ENCODE measurements at regions not wholly inside any gene's neighbourhood (a gene's known extent, or its start where the extent isn't known, plus 50 kb on each side); places are given as distances from the start of the nearest gene placed in this dataset.

DNA sequence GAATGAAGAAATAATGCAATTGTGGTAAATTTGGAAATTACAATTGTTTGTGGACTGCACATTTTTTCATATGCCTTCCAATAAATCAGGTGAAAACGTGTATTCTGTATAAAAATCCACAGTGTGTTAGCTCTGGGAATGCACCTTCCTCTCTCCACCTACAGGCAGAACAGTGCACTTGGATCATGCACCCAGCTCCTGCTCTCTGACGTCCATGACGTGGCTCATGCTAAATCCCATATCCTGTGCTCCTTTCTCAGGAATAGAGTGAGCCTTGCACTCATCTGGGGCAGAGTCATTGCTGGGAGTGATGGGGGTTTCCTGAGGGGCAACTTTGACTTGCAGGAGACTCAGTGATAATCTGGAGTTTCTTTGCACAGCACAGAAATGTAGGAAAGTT lies 1282.1 kb downstream of the TMEM121 start:
- H3K4me1 ChIP-seq (replicated peaks in 1 of 4; ENCODE audit: control insufficient read depth in 3 of 4, insufficient read depth in 4 of 4, low read length in 3 of 4) = no peaks in the 10 kb centered on the region
- H4K91ac ChIP-seq (replicated peaks; ENCODE audit: insufficient read length, low read length) = no peak overlapping the region
- H2BK120ac ChIP-seq (replicated peaks; ENCODE audit: low read depth, low read length) = no peak overlapping the region
- ChIA-PET CTCF (ENCODE audit: partially characterized antibody) (interaction anchor here (0.9 kb wide), 1 partner anchor 23 kb away, joined by 4 read pairs; no protein-coding TSS in a partner anchor), POLR2A (ENCODE audit: partially characterized antibody) (no interaction called here)
- DNase-seq (ENCODE audit: low read depth in 1 of 2, low spot score in 2 of 2) (no peak), FAIRE-seq (no peak)
- H3K4me2 ChIP-seq (ENCODE audit: insufficient read depth in 1 of 2, low read depth in 2 of 2, low read length in 2 of 2) = no peak overlapping the region
- H3K36me3 ChIP-seq (ENCODE audit: control insufficient read depth in 2 of 4, insufficient read depth in 4 of 4, low read length in 3 of 4) = no peaks in the 10 kb centered on the region
- no peak overlapping the region for H2BK5ac ChIP-seq (ENCODE audit: low read depth, low read length)
- no peaks in the 10 kb centered on the region for H4K20me1 ChIP-seq (replicated peaks in 1 of 2; ENCODE audit: control insufficient read depth in 1 of 2, insufficient read depth in 2 of 2, low read length in 2 of 2)
- no peak overlapping the region for H2BK20ac ChIP-seq (ENCODE audit: low read length)
- H3K27me3 ChIP-seq (replicated peaks in 1 of 4; ENCODE audit: control insufficient read depth in 3 of 4, extremely low read depth in 1 of 4, insufficient read depth in 3 of 4, low read length in 3 of 4) = no peaks in the 10 kb centered on the region
- H2BK15ac ChIP-seq (ENCODE audit: low read length) = no peak overlapping the region
- H3K23ac ChIP-seq (ENCODE audit: insufficient read length) = no peak overlapping the region
- no peak overlapping the region for H4K5ac ChIP-seq (ENCODE audit: insufficient read length, low read depth, low read length)
- no peak overlapping the region for H3K18ac ChIP-seq (ENCODE audit: extremely low read depth, low read length)
- no peak overlapping the region for H3K4ac ChIP-seq (replicated peaks; ENCODE audit: insufficient read length, low read depth, low read length)
- H3K27ac ChIP-seq (ENCODE audit: low read depth, low read length) = no peak overlapping the region
- H2AFZ ChIP-seq (ENCODE audit: low read length) = no peak overlapping the region
- no peak for TF ChIP-seq HDAC2 (IDR thresholded peaks at IDR 0.05; ENCODE audit: borderline replicate concordance in 1 of 2, low read depth in 2 of 2, low read length in 2 of 2)
- TF ChIP-seq, protein P1, sequence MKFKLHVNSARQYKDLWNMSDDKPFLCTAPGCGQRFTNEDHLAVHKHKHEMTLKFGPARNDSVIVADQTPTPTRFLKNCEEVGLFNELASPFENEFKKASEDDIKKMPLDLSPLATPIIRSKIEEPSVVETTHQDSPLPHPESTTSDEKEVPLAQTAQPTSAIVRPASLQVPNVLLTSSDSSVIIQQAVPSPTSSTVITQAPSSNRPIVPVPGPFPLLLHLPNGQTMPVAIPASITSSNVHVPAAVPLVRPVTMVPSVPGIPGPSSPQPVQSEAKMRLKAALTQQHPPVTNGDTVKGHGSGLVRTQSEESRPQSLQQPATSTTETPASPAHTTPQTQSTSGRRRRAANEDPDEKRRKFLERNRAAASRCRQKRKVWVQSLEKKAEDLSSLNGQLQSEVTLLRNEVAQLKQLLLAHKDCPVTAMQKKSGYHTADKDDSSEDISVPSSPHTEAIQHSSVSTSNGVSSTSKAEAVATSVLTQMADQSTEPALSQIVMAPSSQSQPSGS (IDR thresholded peaks at IDR 0.05; ENCODE audit: low read length) = no peak
- TF ChIP-seq YY1 (IDR thresholded peaks at IDR 0.05; ENCODE audit: low read depth, low read length) = no peak
- no peak for TF ChIP-seq BACH1 (IDR thresholded peaks at IDR 0.05; ENCODE audit: low read length)
- no peak for TF ChIP-seq EGR1 (IDR thresholded peaks at IDR 0.05; ENCODE audit: borderline replicate concordance, low read depth, low read length)
- TF ChIP-seq SIRT6 (IDR thresholded peaks at IDR 0.05; ENCODE audit: low read length) = no peak
- no peak for TF ChIP-seq RXRA (IDR thresholded peaks at IDR 0.05; ENCODE audit: insufficient read depth, low read depth, low read length)
- TF ChIP-seq TAF1 (IDR thresholded peaks at IDR 0.05; ENCODE audit: low read depth, low read length) = no peak
- TF ChIP-seq EP300 (IDR thresholded peaks at IDR 0.05; ENCODE audit: borderline replicate concordance in 1 of 2, low read depth in 2 of 2, low read length in 2 of 2) = no peak
- TF ChIP-seq POLR2A (IDR thresholded peaks at IDR 0.05; ENCODE audit: control extremely low read depth in 1 of 2, low read depth in 2 of 2, low read length in 2 of 2) = no peak
- no peak for TF ChIP-seq RBBP5 (IDR thresholded peaks at IDR 0.05; ENCODE audit: borderline replicate concordance, low read depth, low read length)
- TF ChIP-seq SP1 (IDR thresholded peaks at IDR 0.05; ENCODE audit: low read depth, low read length) = no peak
- TF ChIP-seq TBP (IDR thresholded peaks at IDR 0.05; ENCODE audit: low read depth, low read length) = no peak
- no peaks in the 10 kb centered on the region for H3K23me2 ChIP-seq (ENCODE audit: low read depth, low read length)
- WGBS, 2 experiments (ENCODE audit: extremely low coverage in 1 of 2, insufficient coverage in 1 of 2, insufficient read length in 1 of 2, insufficient replicate concordance in 2 of 2, low coverage in 1 of 2, low lambda C conversion rate in 2 of 2, missing lambda C conversion rate in 1 of 2) = 33% methylated on average over 3 of the region's 3 CpGs; no CpG with 5 or more reads in 1 of the 2 experiments
- H3K56ac ChIP-seq (replicated peaks; ENCODE audit: insufficient read length, low read depth, low read length) = no peak overlapping the region
- no peaks in the 10 kb centered on the region for H3K79me1 ChIP-seq (ENCODE audit: low read depth, low read length)
- no peak overlapping the region for H2BK12ac ChIP-seq (ENCODE audit: low read depth, low read length)
- no peak overlapping the region for H4K8ac ChIP-seq (ENCODE audit: extremely low read depth, insufficient read depth, low read length)
- H3K79me2 ChIP-seq (ENCODE audit: control insufficient read depth in 1 of 2, insufficient read depth in 2 of 2, low read length in 2 of 2) = no peaks in the 10 kb centered on the region
- peaks cover 62 to 77% of the 10 kb centered on the region in 2 experiments for H3K9me3 ChIP-seq (ENCODE audit: insufficient read depth in 2 of 2, low read depth in 1 of 2, low read length in 1 of 2)
- no peak overlapping the region for H3K14ac ChIP-seq (ENCODE audit: insufficient read length)
- H3K9ac ChIP-seq (replicated peaks in 1 of 4; ENCODE audit: extremely low read depth in 1 of 4, low read depth in 3 of 4, low read length in 3 of 4) = no peak overlapping the region
- H3K4me3 ChIP-seq (ENCODE audit: extremely low read depth in 1 of 4, insufficient read depth in 2 of 4, low read depth in 3 of 4, low read length in 4 of 4) = no peak overlapping the region
- no peak overlapping the region for H2AK5ac ChIP-seq (ENCODE audit: low read depth, low read length)

Measured in H1 (cell line).